Tibial nerve (tissue), 4 donors: ENCODE measurements at regions not wholly inside any gene's neighbourhood (a gene's known extent, or its start where the extent isn't known, plus 50 kb on each side); places are given as distances from the start of the nearest gene placed in this dataset.
"Not testable (repeated sequence)": the region's sequence is repeated elsewhere in the genome, so short reads cannot be mapped to it uniquely, and the experiment has no call there.

Source experiments
- DNase-seq, 2 donors: peaks; one replicate each; pipeline ENCODE4 v3.0.0-alpha.2; 2019; ENCODE audit warnings: low spot score in 2 of 2
- H3K27ac ChIP-seq, 4 donors: fragments of 200-600 bp; sonication (generic) in 3 of 4; one replicate each; pipeline ENCODE4 v1.5.1; 2017 to 2019; ENCODE audit warnings: mild to moderate bottlenecking in 1 of 4
- H3K27me3 ChIP-seq, 2 donors: fragments of 200-600 bp; sonication (generic) in 1 of 2; one replicate each; pipeline versions ENCODE4 v1.5.1 to v1.6.0; 2017 to 2019
- H3K36me3 ChIP-seq, 3 donors: fragments of 200-600 bp; sonication (generic); one replicate each; pipeline ENCODE4 v1.5.1; 2018 to 2019
- H3K4me1 ChIP-seq, 4 donors: fragments of 200-600 bp; sonication (generic) in 3 of 4; one replicate each; pipeline ENCODE4 v1.5.1; 2017 to 2019
- H3K4me3 ChIP-seq, 4 donors: fragments of 200-600 bp; sonication (generic) in 3 of 4; one replicate each; pipeline ENCODE4 v1.5.1; 2017 to 2019; ENCODE audit warnings: mild to moderate bottlenecking in 1 of 4, moderate library complexity in 1 of 4
- H3K9me3 ChIP-seq, 4 donors: fragments of 200-600 bp; sonication (generic) in 3 of 4; one replicate each; pipeline ENCODE4 v1.5.1; 2017 to 2019
- EP300 ChIP-seq, 2 donors: sonication (generic); formaldehyde crosslinking; IDR thresholded peaks; one replicate each; pipeline ENCODE4 v1.6.1; 2017; ENCODE audit warnings: antibody characterized with exemption in 2 of 2, mild to moderate bottlenecking in 1 of 2
- POLR2A ChIP-seq, 2 donors: fragments of 450-650 bp; IDR thresholded peaks; one replicate each; pipeline ENCODE4 v1.6.1; 2017; ENCODE audit warnings: antibody characterized with exemption in 2 of 2, mild to moderate bottlenecking in 2 of 2, moderate library complexity in 2 of 2
- WGBS, 2 donors: methylation state at CpG; one replicate each; pipeline ENCODE4 v1.1.5; 2018; 5-methylcytosine and 5-hydroxymethylcytosine counted together
- TF ChIP-seq, protein P1 (sequence below), 5 experiments: fragments of 200-600 bp in 3 of 5; fragments of 450-650 bp in 2 of 5; sonication (generic) in 3 of 5; IDR thresholded peaks; one replicate each; pipeline ENCODE4 v1.5.1; 2016 to 2019; ENCODE audit warnings: antibody characterized with exemption in 5 of 5, mild to moderate bottlenecking in 3 of 5, moderate library complexity in 2 of 5

- H3K4me1 ChIP-seq, result no peaks in the 10 kb centered on the region
- no peaks in the 10 kb centered on the region for H3K27me3 ChIP-seq
- H3K9me3 ChIP-seq, result no peaks in the 10 kb centered on the region
- H3K4me3 ChIP-seq, result no peak overlapping the region
- WGBS, 2 donors, result 53 to 72% methylated on average over 8 of the region's 8 CpGs
- no peak for DNase-seq
- no peak overlapping the region for H3K27ac ChIP-seq
- TF ChIP-seq, protein P1, sequence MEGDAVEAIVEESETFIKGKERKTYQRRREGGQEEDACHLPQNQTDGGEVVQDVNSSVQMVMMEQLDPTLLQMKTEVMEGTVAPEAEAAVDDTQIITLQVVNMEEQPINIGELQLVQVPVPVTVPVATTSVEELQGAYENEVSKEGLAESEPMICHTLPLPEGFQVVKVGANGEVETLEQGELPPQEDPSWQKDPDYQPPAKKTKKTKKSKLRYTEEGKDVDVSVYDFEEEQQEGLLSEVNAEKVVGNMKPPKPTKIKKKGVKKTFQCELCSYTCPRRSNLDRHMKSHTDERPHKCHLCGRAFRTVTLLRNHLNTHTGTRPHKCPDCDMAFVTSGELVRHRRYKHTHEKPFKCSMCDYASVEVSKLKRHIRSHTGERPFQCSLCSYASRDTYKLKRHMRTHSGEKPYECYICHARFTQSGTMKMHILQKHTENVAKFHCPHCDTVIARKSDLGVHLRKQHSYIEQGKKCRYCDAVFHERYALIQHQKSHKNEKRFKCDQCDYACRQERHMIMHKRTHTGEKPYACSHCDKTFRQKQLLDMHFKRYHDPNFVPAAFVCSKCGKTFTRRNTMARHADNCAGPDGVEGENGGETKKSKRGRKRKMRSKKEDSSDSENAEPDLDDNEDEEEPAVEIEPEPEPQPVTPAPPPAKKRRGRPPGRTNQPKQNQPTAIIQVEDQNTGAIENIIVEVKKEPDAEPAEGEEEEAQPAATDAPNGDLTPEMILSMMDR (IDR thresholded peaks at IDR 0.05), result no peak
- TF ChIP-seq POLR2A (IDR thresholded peaks at IDR 0.05) (no peak), EP300 (IDR thresholded peaks at IDR 0.05) (no peak)
- H3K36me3 ChIP-seq, result no peaks in the 10 kb centered on the region
Observed at GRCh38 chr7:106534271-106534846, 126.6 kb downstream of the CCDC71L start.

DNA sequence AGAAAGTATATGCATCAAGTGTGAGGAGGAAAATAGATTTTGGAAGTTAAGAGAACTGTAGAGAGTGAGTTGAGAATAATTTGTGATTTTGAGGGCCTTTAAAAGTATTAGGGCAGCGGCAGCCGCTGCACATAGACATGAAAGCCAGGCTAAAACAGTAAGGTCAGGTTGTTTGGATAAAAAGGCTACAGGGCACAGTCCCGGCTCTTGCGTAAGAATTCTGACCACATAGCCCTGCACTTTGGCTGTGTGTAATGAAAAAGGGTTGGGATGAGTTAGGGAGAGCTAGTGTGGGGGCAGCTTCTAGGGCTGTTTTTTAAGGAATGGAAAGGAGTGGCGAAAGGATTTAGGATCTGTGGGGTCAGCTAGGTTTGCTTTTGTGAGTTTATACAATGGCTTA is 130.8 kb downstream of the CCDC71L start:
- H3K27me3 ChIP-seq, H3K4me3 ChIP-seq, H3K36me3 ChIP-seq, H3K9me3 ChIP-seq, DNase-seq, H3K4me1 ChIP-seq, H3K27ac ChIP-seq: not testable (repeated sequence)
- 72 to 92% methylated on average over 5 of the region's 5 CpGs for WGBS, 2 donors

DNA sequence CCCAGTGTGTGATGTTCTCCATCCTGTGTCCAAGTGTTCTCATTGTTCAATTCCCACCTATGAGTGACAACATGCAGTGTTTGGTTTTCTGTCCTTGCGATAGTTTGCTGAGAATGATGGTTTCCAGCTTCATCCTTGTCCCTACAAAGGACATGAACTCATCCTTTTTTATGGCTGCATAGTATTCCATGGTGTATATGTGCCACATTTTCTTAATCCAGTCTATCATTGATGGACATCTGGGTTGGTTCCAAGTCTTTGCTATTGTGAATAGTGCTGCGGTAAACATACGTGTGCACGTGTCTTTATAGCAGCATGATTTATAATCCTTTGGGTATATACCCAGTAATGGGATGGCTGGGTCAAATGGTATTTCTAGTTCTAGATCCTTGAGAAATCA is 134.3 kb downstream of the CCDC71L start:
- 96 to 97% methylated on average over 4 of the region's 4 CpGs for WGBS, 2 donors
- H3K9me3 ChIP-seq, H3K4me3 ChIP-seq, H3K4me1 ChIP-seq, H3K27ac ChIP-seq, H3K36me3 ChIP-seq, H3K27me3 ChIP-seq, DNase-seq: not testable (repeated sequence)

DNA sequence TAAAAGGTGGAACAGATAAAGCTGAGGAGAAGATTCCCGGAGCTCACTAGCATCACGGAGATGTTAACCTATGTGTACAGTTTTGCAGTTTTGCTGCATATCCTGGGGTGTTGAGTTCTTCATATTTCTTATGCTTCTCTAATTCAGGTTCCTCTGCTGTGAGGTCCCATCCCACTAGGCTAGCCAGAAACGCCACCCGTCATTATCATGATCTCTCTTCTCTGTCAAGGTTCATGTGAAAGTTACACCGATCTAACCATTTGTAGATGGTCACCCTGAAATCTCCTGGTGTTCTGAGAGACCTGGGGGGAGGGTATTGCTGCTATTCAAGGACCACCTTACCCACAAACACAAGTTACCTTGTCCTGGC is 136.3 kb downstream of the CCDC71L start:
- DNase-seq, result no peak
- TF ChIP-seq, protein P1 (IDR thresholded peaks at IDR 0.05), result no peak
- no peak for TF ChIP-seq EP300 (IDR thresholded peaks at IDR 0.05)
- Histone ChIP-seq H3K9me3 (no peaks in the 10 kb centered on the region), H3K27me3 (no peaks in the 10 kb centered on the region), H3K4me3 (no peak overlapping the region), H3K27ac (no peak overlapping the region), H3K36me3 (no peaks in the 10 kb centered on the region), H3K4me1 (no peaks in the 10 kb centered on the region)
- 84 to 97% methylated on average over 5 of the region's 5 CpGs for WGBS, 2 donors

DNA sequence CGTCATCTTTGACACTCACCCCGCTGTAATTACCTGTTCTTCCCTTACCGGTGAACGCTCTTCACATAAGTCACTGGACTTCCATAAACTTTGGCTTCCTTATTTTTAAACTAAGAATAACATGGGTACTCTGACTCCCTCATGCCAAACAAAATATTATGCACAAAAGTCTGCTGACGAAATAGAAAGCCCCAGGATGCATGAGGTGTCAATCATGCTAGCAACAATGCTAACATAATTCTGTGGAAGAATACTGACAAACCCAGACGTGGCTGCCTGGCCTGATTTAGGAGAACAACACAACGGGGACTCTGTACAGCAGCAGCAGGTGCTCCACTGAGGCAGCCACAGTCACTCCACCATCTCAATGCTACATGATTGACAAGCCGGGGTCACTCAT is 137.5 kb downstream of the CCDC71L start:
- Histone ChIP-seq H3K4me1 (no peaks in the 10 kb centered on the region), H3K9me3 (no peaks in the 10 kb centered on the region), H3K4me3 (no peak overlapping the region), H3K36me3 (no peaks in the 10 kb centered on the region), H3K27ac (no peak overlapping the region), H3K27me3 (no peaks in the 10 kb centered on the region)
- WGBS, 2 donors, result 68 to 69% methylated on average over 8 of the region's 8 CpGs
- DNase-seq, result no peak
- TF ChIP-seq, protein P1 (IDR thresholded peaks at IDR 0.05), result no peak
- TF ChIP-seq POLR2A (IDR thresholded peaks at IDR 0.05) (no peak), EP300 (IDR thresholded peaks at IDR 0.05) (no peak)

- no peak overlapping the region for H3K27ac ChIP-seq
- TF ChIP-seq POLR2A (IDR thresholded peaks at IDR 0.05), result no peak
- TF ChIP-seq EP300 (IDR thresholded peaks at IDR 0.05), result no peak
- TF ChIP-seq, protein P1 (IDR thresholded peaks at IDR 0.05), result no peak
- H3K9me3 ChIP-seq, result no peaks in the 10 kb centered on the region
- WGBS, 2 donors, result 75% methylated on average over 5 of the region's 5 CpGs
- no peaks in the 10 kb centered on the region for H3K27me3 ChIP-seq
- no peak overlapping the region for H3K4me3 ChIP-seq
- no peaks in the 10 kb centered on the region for H3K36me3 ChIP-seq
- no peaks in the 10 kb centered on the region for H3K4me1 ChIP-seq
- DNase-seq, result no peak
Observed at GRCh38 chr7:106522696-106523095, 138.3 kb downstream of the CCDC71L start.
